Panc1 (cell line): ENCODE measurements at regions not wholly inside any gene's neighbourhood (a gene's known extent, or its start where the extent isn't known, plus 50 kb on each side); places are given as distances from the start of the nearest gene placed in this dataset.

Experiments used
- ATAC-seq: fragments of 200-7000 bp; cut with Tn5 transposase; 2 replicates; pipeline ENCODE4 v1.9.1; 2020; ENCODE audit warnings: mild to moderate bottlenecking, moderate library complexity
- BruUV-seq: library from RNA; stranded (reverse); fragments of 400-500 nt; replicated peaks from 2 replicates; lab custom pipeline; 2021; lab: Mats Ljungman, UMichigan
- CTCF ChIA-PET: fragments of 300-600 bp; sonication (Branson Sonifier 250); formaldehyde crosslinking; loops from one replicate; lab custom pipeline; 2022; ENCODE audit warnings: antibody characterized with exemption; lab: Charles Lee
- POLR2A ChIA-PET: fragments of 300-600 bp; sonication (Branson Sonifier 250); formaldehyde crosslinking; loops from one replicate; lab custom pipeline; 2022; ENCODE audit warnings: antibody characterized with exemption; lab: Charles Lee
- DNase-seq: peaks from one replicate; pipeline ENCODE4 v3.0.0-alpha.2; 2010; ENCODE audit warnings: low read depth, low spot score
- H3K27ac ChIP-seq: 2 replicates; pipeline ENCODE4 v1.5.1; 2011; ENCODE audit warnings: mild to moderate bottlenecking, low read length, inconsistent platforms
- H3K27me3 ChIP-seq: fragments of 200-500 bp; sonication (Bioruptor generic); 2 replicates; pipeline ENCODE4 v1.6.0; 2014; ENCODE audit warnings: low read length, inconsistent platforms; ENCODE audit not compliant: control insufficient read depth, insufficient read depth
- H3K36me3 ChIP-seq: fragments of 200-500 bp; sonication (Bioruptor generic); 2 replicates; pipeline ENCODE4 v1.5.1; 2014; ENCODE audit warnings: inconsistent platforms, mild to moderate bottlenecking, low read length, moderate library complexity; ENCODE audit not compliant: control insufficient read depth, insufficient read depth
- H3K4me1 ChIP-seq: 2 replicates; pipeline ENCODE4 v1.5.1; 2011; ENCODE audit warnings: inconsistent platforms, mild to moderate bottlenecking, low read length, moderate library complexity; ENCODE audit not compliant: control insufficient read depth, insufficient read depth
- H3K4me3 ChIP-seq, 2 experiments: 2 replicates each; pipeline ENCODE4 v1.5.1; 2011 to 2012; ENCODE audit warnings: low read depth in 2 of 2, low read length in 2 of 2, mild to moderate bottlenecking in 2 of 2, inconsistent platforms in 1 of 2, moderate library complexity in 1 of 2
- H3K9me3 ChIP-seq: fragments of 200-500 bp; sonication (Bioruptor generic); 2 replicates; pipeline ENCODE4 v1.5.1; 2014; ENCODE audit warnings: low read depth, mild to moderate bottlenecking, inconsistent platforms, low read length, moderate library complexity; ENCODE audit not compliant: control insufficient read depth, insufficient read depth
- POLR2AphosphoS5 ChIP-seq: IDR thresholded peaks from 2 replicates; pipeline ENCODE4 v1.6.1; 2012; ENCODE audit warnings: mild to moderate bottlenecking, low read depth, low read length, moderate library complexity
- SIN3A ChIP-seq: IDR thresholded peaks from 2 replicates; pipeline ENCODE4 v1.6.1; 2012; ENCODE audit warnings: low read depth, mild to moderate bottlenecking, low read length, moderate library complexity, borderline replicate concordance; ENCODE audit not compliant: insufficient read depth
- TCF7L2 ChIP-seq: IDR thresholded peaks from 2 replicates; pipeline ENCODE4 v1.6.1; 2011; ENCODE audit warnings: mild to moderate bottlenecking, low read depth, low read length, inconsistent platforms
- in situ Hi-C: cut with HindIII; loops from 2 replicates; pipeline ENCODE4 v1.10.0; 2016; ENCODE audit warnings: low sequenced_read_pairs, low pct_unique_long_range_greater_than_20kb
- intact Hi-C: fragments of 100-400 bp; cut with micrococcal nuclease; formaldehyde crosslinking; loops from one replicate; pipeline ENCODE4 v1.10.0; 2022; ENCODE audit not compliant: unreplicated experiment
- TF ChIP-seq, protein P1 (sequence below): fragments of 450-650 bp; IDR thresholded peaks from 2 replicates; pipeline ENCODE4 v1.5.1; 2017; ENCODE audit warnings: mild to moderate bottlenecking
- TF ChIP-seq, protein P2 (sequence below), 2 experiments: IDR thresholded peaks; 2 replicates each; pipeline ENCODE4 v1.6.1; 2011 to 2012; ENCODE audit warnings: low read depth in 2 of 2, control low read depth in 1 of 2, low read length in 1 of 2, mild to moderate bottlenecking in 1 of 2, moderate library complexity in 1 of 2; ENCODE audit not compliant: insufficient read depth in 1 of 2

DNA sequence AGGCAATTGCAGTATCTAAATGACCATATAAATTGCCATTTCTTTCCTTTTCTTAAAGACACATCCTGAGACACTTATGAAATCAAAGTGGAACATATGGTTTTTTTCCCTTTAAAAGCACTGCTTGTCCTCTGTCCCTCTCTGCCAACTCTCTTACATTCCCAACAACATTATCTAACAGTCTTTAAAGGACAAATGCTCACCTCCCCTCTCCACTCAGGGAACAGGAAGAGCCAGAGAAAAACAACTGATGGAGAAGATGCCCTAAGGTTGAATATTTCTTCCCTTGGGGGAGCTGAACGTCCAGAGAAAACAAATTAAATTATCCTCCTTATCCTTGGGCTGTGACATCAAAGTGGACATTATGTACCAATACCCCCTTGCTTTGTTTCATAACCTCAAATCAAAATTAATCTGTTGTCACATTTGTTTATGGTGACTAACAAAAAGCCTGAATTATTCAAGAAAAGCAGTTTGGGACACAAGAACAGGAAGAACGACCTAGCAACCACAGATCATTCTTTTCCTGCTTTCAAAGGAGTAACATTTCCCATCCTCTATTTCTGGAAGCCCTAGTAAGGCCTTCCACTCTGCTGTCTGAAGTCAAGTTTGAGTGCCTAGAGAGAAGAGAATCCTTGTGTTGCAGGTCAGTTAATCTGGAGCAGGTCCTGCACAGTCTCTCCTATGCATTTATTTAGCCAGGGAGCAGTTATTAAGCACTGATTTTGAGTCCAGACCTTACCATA is 52.6 kb upstream of the PAGE1 start:
- Histone ChIP-seq H3K27me3 (peaks cover 6% of the 10 kb centered on the region), H3K4me1 (no peaks in the 10 kb centered on the region), H3K4me3 (no peak overlapping the region), H3K27ac (no peak overlapping the region), H3K9me3 (no peaks in the 10 kb centered on the region), H3K36me3 (no peaks in the 10 kb centered on the region)
- intact Hi-C loops (no loop called here), in situ Hi-C loops (no loop called here)
- TF ChIP-seq, protein P1, sequence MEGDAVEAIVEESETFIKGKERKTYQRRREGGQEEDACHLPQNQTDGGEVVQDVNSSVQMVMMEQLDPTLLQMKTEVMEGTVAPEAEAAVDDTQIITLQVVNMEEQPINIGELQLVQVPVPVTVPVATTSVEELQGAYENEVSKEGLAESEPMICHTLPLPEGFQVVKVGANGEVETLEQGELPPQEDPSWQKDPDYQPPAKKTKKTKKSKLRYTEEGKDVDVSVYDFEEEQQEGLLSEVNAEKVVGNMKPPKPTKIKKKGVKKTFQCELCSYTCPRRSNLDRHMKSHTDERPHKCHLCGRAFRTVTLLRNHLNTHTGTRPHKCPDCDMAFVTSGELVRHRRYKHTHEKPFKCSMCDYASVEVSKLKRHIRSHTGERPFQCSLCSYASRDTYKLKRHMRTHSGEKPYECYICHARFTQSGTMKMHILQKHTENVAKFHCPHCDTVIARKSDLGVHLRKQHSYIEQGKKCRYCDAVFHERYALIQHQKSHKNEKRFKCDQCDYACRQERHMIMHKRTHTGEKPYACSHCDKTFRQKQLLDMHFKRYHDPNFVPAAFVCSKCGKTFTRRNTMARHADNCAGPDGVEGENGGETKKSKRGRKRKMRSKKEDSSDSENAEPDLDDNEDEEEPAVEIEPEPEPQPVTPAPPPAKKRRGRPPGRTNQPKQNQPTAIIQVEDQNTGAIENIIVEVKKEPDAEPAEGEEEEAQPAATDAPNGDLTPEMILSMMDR, result no peak
- TF ChIP-seq POLR2AphosphoS5 (no peak), TCF7L2 (no peak)
- BruUV-seq, result no TSS peak
- ChIA-PET POLR2A (no interaction called here), CTCF (no interaction called here)
- no peak for DNase-seq
- no peak for ATAC-seq

DNA sequence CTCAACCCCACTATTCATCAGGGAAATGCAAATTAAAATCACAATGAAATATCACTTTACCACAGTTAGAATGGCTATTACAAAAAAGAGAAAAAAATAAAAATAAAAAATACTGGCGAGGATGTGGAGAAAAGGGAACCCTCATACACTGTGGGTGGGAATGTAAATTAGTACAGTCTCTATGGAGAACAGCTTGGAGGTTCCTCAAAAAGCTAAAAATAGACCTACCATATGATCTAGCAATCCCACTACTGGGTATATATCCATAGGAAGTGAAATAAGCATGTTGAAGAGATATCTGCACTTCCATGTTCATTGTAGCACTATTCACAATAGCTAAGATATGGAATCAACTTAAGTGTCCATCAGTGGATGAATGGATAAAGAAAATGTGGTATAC is 50.5 kb upstream of the PAGE1 start:
- CTCF ChIA-PET, result no interaction called here
- DNase-seq (no peak), ATAC-seq (no peak)
- Histone ChIP-seq H3K27me3 (peaks cover 6% of the 10 kb centered on the region), H3K27ac (no peak overlapping the region), H3K36me3 (no peaks in the 10 kb centered on the region), H3K4me3 (no peak overlapping the region), H3K9me3 (no peaks in the 10 kb centered on the region), H3K4me1 (no peaks in the 10 kb centered on the region)
- intact Hi-C loops, result no loop called here
- POLR2A ChIA-PET, result no interaction called here
- TF ChIP-seq, protein P2, sequence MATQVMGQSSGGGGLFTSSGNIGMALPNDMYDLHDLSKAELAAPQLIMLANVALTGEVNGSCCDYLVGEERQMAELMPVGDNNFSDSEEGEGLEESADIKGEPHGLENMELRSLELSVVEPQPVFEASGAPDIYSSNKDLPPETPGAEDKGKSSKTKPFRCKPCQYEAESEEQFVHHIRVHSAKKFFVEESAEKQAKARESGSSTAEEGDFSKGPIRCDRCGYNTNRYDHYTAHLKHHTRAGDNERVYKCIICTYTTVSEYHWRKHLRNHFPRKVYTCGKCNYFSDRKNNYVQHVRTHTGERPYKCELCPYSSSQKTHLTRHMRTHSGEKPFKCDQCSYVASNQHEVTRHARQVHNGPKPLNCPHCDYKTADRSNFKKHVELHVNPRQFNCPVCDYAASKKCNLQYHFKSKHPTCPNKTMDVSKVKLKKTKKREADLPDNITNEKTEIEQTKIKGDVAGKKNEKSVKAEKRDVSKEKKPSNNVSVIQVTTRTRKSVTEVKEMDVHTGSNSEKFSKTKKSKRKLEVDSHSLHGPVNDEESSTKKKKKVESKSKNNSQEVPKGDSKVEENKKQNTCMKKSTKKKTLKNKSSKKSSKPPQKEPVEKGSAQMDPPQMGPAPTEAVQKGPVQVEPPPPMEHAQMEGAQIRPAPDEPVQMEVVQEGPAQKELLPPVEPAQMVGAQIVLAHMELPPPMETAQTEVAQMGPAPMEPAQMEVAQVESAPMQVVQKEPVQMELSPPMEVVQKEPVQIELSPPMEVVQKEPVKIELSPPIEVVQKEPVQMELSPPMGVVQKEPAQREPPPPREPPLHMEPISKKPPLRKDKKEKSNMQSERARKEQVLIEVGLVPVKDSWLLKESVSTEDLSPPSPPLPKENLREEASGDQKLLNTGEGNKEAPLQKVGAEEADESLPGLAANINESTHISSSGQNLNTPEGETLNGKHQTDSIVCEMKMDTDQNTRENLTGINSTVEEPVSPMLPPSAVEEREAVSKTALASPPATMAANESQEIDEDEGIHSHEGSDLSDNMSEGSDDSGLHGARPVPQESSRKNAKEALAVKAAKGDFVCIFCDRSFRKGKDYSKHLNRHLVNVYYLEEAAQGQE (IDR thresholded peaks at IDR 0.05; ENCODE audit: insufficient read depth in 1 of 2, low read depth in 2 of 2, low read length in 1 of 2), result no peak
- TF ChIP-seq TCF7L2, result no peak
- no peak for TF ChIP-seq SIN3A
- TF ChIP-seq, protein P1, result no peak
- TF ChIP-seq POLR2AphosphoS5, result no peak
- in situ Hi-C loops, result no loop called here
- no TSS peak for BruUV-seq
